HepG2 (cell line): ENCODE measurements at regions not wholly inside any gene's neighbourhood (a gene's known extent, or its start where the extent isn't known, plus 50 kb on each side); places are given as distances from the start of the nearest gene placed in this dataset.

Experiments used
- ATAC-seq: fragments of 200-7000 bp; cut with Tn5 transposase; 3 replicates; pipeline ENCODE4 v1.9.1; 2020; ENCODE audit warnings: mild to moderate bottlenecking, moderate library complexity
- BruUV-seq: library from RNA; stranded (reverse); fragments of 400-500 nt; replicated peaks from 2 replicates; lab custom pipeline; 2021; lab: Mats Ljungman, UMichigan
- CTCF ChIA-PET: fragments of 300-600 bp; formaldehyde crosslinking; extraction: SDS; loops from one replicate; lab custom pipeline; 2021; ENCODE audit warnings: low total read pairs, inconsistent platforms, low intra/inter-chr PET ratio; lab: Yijun Ruan, JAX
- POLR2A ChIA-PET: fragments of 350-600 bp; sonication (Branson Sonifier 250); formaldehyde crosslinking; loops from one replicate; lab custom pipeline; 2020; ENCODE audit warnings: antibody characterized with exemption, inconsistent platforms; lab: Yijun Ruan, JAX
- DNase-seq: peaks from one replicate; pipeline ENCODE4 v3.0.0-alpha.2; 2015; ENCODE audit warnings: low spot score
- FAIRE-seq: peaks from 3 replicates; lab custom pipeline; 2011; peaks lifted over from hg19 to GRCh38; lab: Jason Lieb, UNC
- H2AFZ ChIP-seq: one replicate; pipeline ENCODE4 v1.6.1; 2011; ENCODE audit warnings: low read length, inconsistent platforms
- H3K27ac ChIP-seq: fragments of 300-600 bp; 3 replicates; pipeline ENCODE4 v1.8.0; 2011; ENCODE audit warnings: mixed run types, mild to moderate bottlenecking, mixed read lengths, low read length, inconsistent platforms; ENCODE audit not compliant: insufficient read depth; ENCODE audit errors: extremely low read length
- H3K27me3 ChIP-seq, 2 experiments: fragments of 200-600 bp in 1 of 2; 2 replicates in 1 of 2; 3 replicates in 1 of 2; pipeline versions ENCODE4 v1.6.0 to v1.8.0; 2011; ENCODE audit warnings: low read length in 2 of 2, mild to moderate bottlenecking in 2 of 2, moderate library complexity in 2 of 2, inconsistent platforms in 1 of 2; ENCODE audit not compliant: insufficient read depth in 2 of 2, control insufficient read depth in 1 of 2
- H3K36me3 ChIP-seq, 2 experiments: fragments of 200-600 bp in 1 of 2; replicated peaks in 1 of 2; 2 replicates in 1 of 2; 3 replicates in 1 of 2; pipeline versions ENCODE4 v1.5.1 to v1.8.0; 2011; ENCODE audit warnings: low read length in 2 of 2, inconsistent platforms in 1 of 2; ENCODE audit not compliant: insufficient read depth in 2 of 2, control insufficient read depth in 1 of 2
- H3K4me1 ChIP-seq: 2 replicates; pipeline ENCODE4 v1.5.1; 2012; ENCODE audit warnings: low read length, inconsistent platforms; ENCODE audit not compliant: insufficient read depth
- H3K4me2 ChIP-seq: 2 replicates; pipeline ENCODE4 v1.6.0; 2011; ENCODE audit warnings: low read depth, low read length, inconsistent platforms
- H3K4me3 ChIP-seq, 3 experiments: fragments of 200-600 bp in 1 of 3; sonication (generic), shearing (Covaris generic) in 1 of 3; replicated peaks in 1 of 3; 2 replicates each; pipeline ENCODE4 v1.5.1; 2011 to 2016; ENCODE audit warnings: low read length in 3 of 3, inconsistent platforms in 2 of 3, low read depth in 2 of 3, mild to moderate bottlenecking in 2 of 3, control low read depth in 1 of 3, mixed read lengths in 1 of 3; ENCODE audit not compliant: insufficient read depth in 1 of 3
- H3K79me2 ChIP-seq: one replicate; pipeline ENCODE4 v1.6.1; 2011; ENCODE audit warnings: low read length, inconsistent platforms; ENCODE audit not compliant: insufficient read depth
- H3K9ac ChIP-seq: 2 replicates; pipeline ENCODE4 v1.6.0; 2011; ENCODE audit warnings: mild to moderate bottlenecking, low read depth, low read length, inconsistent platforms; ENCODE audit not compliant: insufficient read depth
- H3K9me3 ChIP-seq: 2 replicates; pipeline ENCODE4 v1.5.1; 2012; ENCODE audit warnings: mild to moderate bottlenecking, low read length
- H4K20me1 ChIP-seq: 2 replicates; pipeline ENCODE4 v1.6.0; 2011; ENCODE audit warnings: inconsistent platforms, mild to moderate bottlenecking, low read length, moderate library complexity; ENCODE audit not compliant: insufficient read depth
- NR2F1 ChIP-seq, 2 experiments: fragments of 450-650 bp in 1 of 2; formaldehyde crosslinking in 1 of 2; IDR thresholded peaks; 2 replicates each; pipeline versions ENCODE4 v1.5.0 to v1.6.1; 2016 to 2020; ENCODE audit warnings: mild to moderate bottlenecking in 1 of 2, missing compliant biosample characterization in 1 of 2, missing genetic modification reagents in 1 of 2, moderate library complexity in 1 of 2
- PHF8 ChIP-seq: sonication (generic); formaldehyde crosslinking; IDR thresholded peaks from 2 replicates; pipeline ENCODE4 v1.5.0; 2020; ENCODE audit warnings: missing genetic modification reagents
- THAP11 ChIP-seq: IDR thresholded peaks from 2 replicates; pipeline ENCODE4 v1.6.1; 2016; ENCODE audit warnings: missing biosample characterization, missing genetic modification reagents
- U2AF1 ChIP-seq: fragments of 200-400 bp; formaldehyde crosslinking; optimal IDR thresholded peaks from 2 replicates; pipeline ENCODE3; 2017; ENCODE audit warnings: mild to moderate bottlenecking, low read depth, low read length
- ZMAT5 ChIP-seq: sonication (generic); formaldehyde crosslinking; IDR thresholded peaks from 2 replicates; pipeline ENCODE4 v1.5.0; 2020; ENCODE audit warnings: mild to moderate bottlenecking, low read depth, missing genetic modification reagents, borderline replicate concordance
- ZNF264 ChIP-seq: sonication (generic); formaldehyde crosslinking; IDR thresholded peaks from 2 replicates; pipeline ENCODE4 v1.4.0; 2020; ENCODE audit warnings: missing genetic modification reagents
- ZNF292 ChIP-seq: sonication (generic); formaldehyde crosslinking; IDR thresholded peaks from 2 replicates; pipeline ENCODE4 v1.8.1; 2022; ENCODE audit warnings: mild to moderate bottlenecking, low read depth, missing genetic modification reagents, borderline replicate concordance
- ZNF460 ChIP-seq: sonication (generic); formaldehyde crosslinking; IDR thresholded peaks from 2 replicates; pipeline ENCODE4 v1.5.1; 2020; ENCODE audit warnings: missing genetic modification reagents, mild to moderate bottlenecking, borderline replicate concordance
- ZNF589 ChIP-seq: sonication (generic); formaldehyde crosslinking; conservative IDR thresholded peaks from 2 replicates; pipeline ENCODE4 v1.8.0; 2022; ENCODE audit warnings: mild to moderate bottlenecking, moderate library complexity, missing genetic modification reagents
- ZNF841 ChIP-seq: sonication (generic); formaldehyde crosslinking; IDR thresholded peaks from 2 replicates; pipeline ENCODE4 v1.8.1; 2023; ENCODE audit warnings: missing genetic modification reagents, borderline replicate concordance
- in situ Hi-C: cut with HindIII; loops from 2 replicates; pipeline ENCODE4 v1.10.0; 2017; ENCODE audit warnings: low pct_unique_long_range_greater_than_20kb; ENCODE audit not compliant: extremely low pct_ligation_motif_present
- intact Hi-C: fragments of 100-400 bp; cut with micrococcal nuclease; formaldehyde crosslinking; loops from one replicate; pipeline ENCODE4 v1.10.0; 2022; ENCODE audit not compliant: unreplicated experiment

- TF ChIP-seq ZNF264 (CRISPR knock-in tag), result no peak
- TF ChIP-seq ZNF292 (CRISPR knock-in tag), result no peak
- no peak for TF ChIP-seq PHF8 (CRISPR knock-in tag)
- no peak for TF ChIP-seq THAP11 (CRISPR knock-in tag)
- TF ChIP-seq U2AF1, result no peak
- TF ChIP-seq NR2F1 (CRISPR knock-in tag; IDR thresholded peaks at IDR 0.05), result no peak
- no peak for TF ChIP-seq ZMAT5
- TF ChIP-seq ZNF460 (CRISPR knock-in tag), result no peak
Measured at GRCh38 chr1:72780212-72780611, 497.9 kb upstream of the NEGR1 start (continued).

- no TSS peak for BruUV-seq
- ChIA-PET POLR2A (no interaction called here), CTCF (no interaction called here)
- no peaks in the 10 kb centered on the region for H3K27me3 ChIP-seq
- ATAC-seq, result no peak
- no peak overlapping the region for H3K4me3 ChIP-seq
- no peak overlapping the region for H3K9ac ChIP-seq
- H2AFZ ChIP-seq, result no peak overlapping the region
- TF ChIP-seq ZNF589 (no peak), ZNF841 (no peak)
- no peak for FAIRE-seq
- no peaks in the 10 kb centered on the region for H3K36me3 ChIP-seq
- no peak overlapping the region for H3K4me2 ChIP-seq
- H3K79me2 ChIP-seq, result no peaks in the 10 kb centered on the region
- no peaks in the 10 kb centered on the region for H4K20me1 ChIP-seq
- H3K9me3 ChIP-seq, result peaks cover 71% of the 10 kb centered on the region
- DNase-seq, result no peak
- in situ Hi-C loops, result no loop called here
- intact Hi-C loops, result no loop called here
- no peak overlapping the region for H3K27ac ChIP-seq
- no peaks in the 10 kb centered on the region for H3K4me1 ChIP-seq
Measured at GRCh38 chr1:72777918-72778317, 495.6 kb upstream of the NEGR1 start.
